Hematopoietic multipotent progenitor cell treated with erythropoietin and hydrocortisone succinate and interleukin-3 and kit ligand, for 17 days (in vitro differentiated cells): ENCODE measurements at regions not wholly inside any gene's neighbourhood (a gene's known extent, or its start where the extent isn't known, plus 50 kb on each side); places are given as distances from the start of the nearest gene placed in this dataset.
"Not testable (repeated sequence)": the region's sequence is repeated elsewhere in the genome, so short reads cannot be mapped to it uniquely, and the experiment has no call there.

Source experiments
- DNase-seq: peaks from one replicate; pipeline ENCODE4 v3.0.0-alpha.2; 2015; ENCODE audit warnings: low spot score

- DNase-seq = no peak
Measured at GRCh38 chr9:33695299-33695698, 100.1 kb upstream of the PRSS3 start.

GRCh38 chr9:33695856-33696255, 99.5 kb upstream of the PRSS3 start:
- DNase-seq = no peak

- DNase-seq = no peak
Measured at GRCh38 chr9:33697171-33697570, 98.2 kb upstream of the PRSS3 start.

- no peak for DNase-seq
Measured at GRCh38 chr9:33698267-33698666, 97.1 kb upstream of the PRSS3 start.

- DNase-seq = not testable (repeated sequence)
Measured at GRCh38 chr9:33700940-33701339, 94.4 kb upstream of the PRSS3 start.

GRCh38 chr9:33703430-33704102, 91.8 kb upstream of the PRSS3 start:
- no peak for DNase-seq

GRCh38 chr9:33705440-33705839, 89.9 kb upstream of the PRSS3 start:
- DNase-seq = not testable (repeated sequence)

- DNase-seq = no peak
Measured at GRCh38 chr9:33708441-33708840, 86.9 kb upstream of the PRSS3 start.

GRCh38 chr9:33709269-33709668, 86.1 kb upstream of the PRSS3 start:
- no peak for DNase-seq

GRCh38 chr9:33711418-33711817, 83.9 kb upstream of the PRSS3 start:
- DNase-seq = not testable (repeated sequence)

GRCh38 chr9:33714989-33715388, 80.4 kb upstream of the PRSS3 start:
- DNase-seq = no peak

- DNase-seq = no peak
Measured at GRCh38 chr9:33718987-33719386, 76.4 kb upstream of the PRSS3 start.

GRCh38 chr9:33719581-33720374, 75.6 kb upstream of the PRSS3 start:
- peak; percentile 45 for DNase-seq

- peak; percentile 91 for DNase-seq
Measured at GRCh38 chr9:33721674-33722358, 73.5 kb upstream of the PRSS3 start.

- DNase-seq = no peak
Measured at GRCh38 chr9:33722359-33722675, 73.0 kb upstream of the PRSS3 start.

GRCh38 chr9:33728613-33729012, 66.7 kb upstream of the PRSS3 start:
- no peak for DNase-seq

- no peak for DNase-seq
Measured at GRCh38 chr9:33731142-33731541, 64.2 kb upstream of the PRSS3 start.

- DNase-seq = no peak
Measured at GRCh38 chr9:33731625-33732024, 63.7 kb upstream of the PRSS3 start.

GRCh38 chr9:33734247-33734940, 61.0 kb upstream of the PRSS3 start:
- not testable (repeated sequence) for DNase-seq

GRCh38 chr9:33734941-33735835, 60.2 kb upstream of the PRSS3 start:
- not testable (repeated sequence) for DNase-seq

- DNase-seq = no peak
Measured at GRCh38 chr9:33737811-33738606, 57.4 kb upstream of the PRSS3 start.
